HEK293 (cell line): ENCODE measurements at regions not wholly inside any gene's neighbourhood (a gene's known extent, or its start where the extent isn't known, plus 50 kb on each side); places are given as distances from the start of the nearest gene placed in this dataset.

Experiments used
- CTCF ChIA-PET: fragments of 350-600 bp; formaldehyde crosslinking; extraction: SDS; loops from one replicate; lab custom pipeline; 2021; ENCODE audit warnings: antibody characterized with exemption; lab: Yijun Ruan, JAX
- POLR2A ChIA-PET: fragments of 300-600 bp; formaldehyde crosslinking; extraction: SDS; loops from one replicate; lab custom pipeline; 2020; ENCODE audit warnings: antibody characterized with exemption, inconsistent platforms; lab: Yijun Ruan, JAX
- H3K27ac ChIP-seq: fragments of 200-500 bp; sonication (Bioruptor generic); 2 replicates; pipeline ENCODE4 v1.5.1; 2014; ENCODE audit warnings: low read depth, low read length, control low read depth, inconsistent platforms; ENCODE audit errors: extremely low read depth
- H3K36me3 ChIP-seq, 2 experiments: fragments of 200-500 bp in 1 of 2; sonication (Bioruptor generic) in 1 of 2; 1 replicate in 1 of 2; 2 replicates in 1 of 2; pipeline ENCODE4 v1.5.1; 2014 to 2017; ENCODE audit warnings: inconsistent platforms in 2 of 2, low read length in 2 of 2; ENCODE audit not compliant: control insufficient read depth in 2 of 2, insufficient read depth in 1 of 2
- H3K4me1 ChIP-seq: fragments of 200-500 bp; sonication (Bioruptor generic); 2 replicates; pipeline ENCODE4 v1.5.1; 2014; ENCODE audit warnings: mild to moderate bottlenecking, low read length, inconsistent platforms; ENCODE audit not compliant: control insufficient read depth, insufficient read depth
- H3K4me3 ChIP-seq: 2 replicates; pipeline ENCODE4 v1.5.1; 2011; ENCODE audit warnings: low read depth, mild to moderate bottlenecking, control low read depth, low read length, moderate library complexity
- H3K9me3 ChIP-seq: fragments of 200-500 bp; sonication (Bioruptor generic); 2 replicates; pipeline ENCODE4 v1.5.1; 2014; ENCODE audit warnings: low read depth, low read length, inconsistent platforms; ENCODE audit not compliant: control insufficient read depth, insufficient read depth
- EGR2 ChIP-seq: fragments of 450-650 bp; formaldehyde crosslinking; IDR thresholded peaks from 2 replicates; pipeline ENCODE4 v1.5.1; 2016; ENCODE audit warnings: low read depth, missing biosample characterization, missing genetic modification characterization
- KLF10 ChIP-seq: fragments of 450-650 bp; IDR thresholded peaks from 2 replicates; pipeline ENCODE4 v1.5.1; 2018; ENCODE audit warnings: missing biosample characterization, mild to moderate bottlenecking, missing genetic modification characterization
- KLF16 ChIP-seq: fragments of 450-650 bp; formaldehyde crosslinking; IDR thresholded peaks from 2 replicates; pipeline ENCODE4 v1.5.1; 2017; ENCODE audit warnings: missing biosample characterization, missing genetic modification characterization
- KLF8 ChIP-seq: fragments of 450-650 bp; formaldehyde crosslinking; IDR thresholded peaks from 2 replicates; pipeline ENCODE4 v1.5.1; 2016; ENCODE audit warnings: missing biosample characterization, missing genetic modification characterization
- MYNN ChIP-seq: fragments of 450-650 bp; formaldehyde crosslinking; IDR thresholded peaks from 2 replicates; pipeline ENCODE4 v1.5.1; 2016; ENCODE audit warnings: missing biosample characterization, missing genetic modification characterization, borderline replicate concordance
- PRDM10 ChIP-seq: fragments of 450-650 bp; formaldehyde crosslinking; IDR thresholded peaks from 2 replicates; pipeline ENCODE4 v1.5.1; 2016; ENCODE audit warnings: missing biosample characterization, missing genetic modification characterization
- SP7 ChIP-seq: fragments of 450-650 bp; formaldehyde crosslinking; IDR thresholded peaks from 2 replicates; pipeline ENCODE4 v1.5.1; 2016; ENCODE audit warnings: missing biosample characterization, missing genetic modification characterization
- TRIM28 ChIP-seq: IDR thresholded peaks from 2 replicates; pipeline ENCODE4 v1.6.1; 2011; ENCODE audit warnings: low read length, control low read depth, borderline replicate concordance
- ZEB2 ChIP-seq: fragments of 450-650 bp; formaldehyde crosslinking; IDR thresholded peaks from 2 replicates; pipeline ENCODE4 v1.5.1; 2016; ENCODE audit warnings: missing biosample characterization, missing genetic modification characterization
- ZFHX2 ChIP-seq: fragments of 450-650 bp; formaldehyde crosslinking; conservative IDR thresholded peaks from 2 replicates; pipeline ENCODE4 v1.5.1; 2016; ENCODE audit warnings: missing biosample characterization, missing genetic modification characterization
- ZNF140 ChIP-seq: fragments of 450-650 bp; formaldehyde crosslinking; IDR thresholded peaks from 2 replicates; pipeline ENCODE4 v1.5.1; 2016; ENCODE audit warnings: missing biosample characterization, missing genetic modification characterization
- ZNF202 ChIP-seq: fragments of 450-650 bp; formaldehyde crosslinking; IDR thresholded peaks from 2 replicates; pipeline ENCODE4 v1.5.1; 2016; ENCODE audit warnings: missing biosample characterization, missing genetic modification characterization, borderline replicate concordance
- ZNF221 ChIP-seq: fragments of 450-650 bp; formaldehyde crosslinking; IDR thresholded peaks from 2 replicates; pipeline ENCODE4 v1.5.1; 2017; ENCODE audit warnings: missing biosample characterization, missing genetic modification characterization, borderline replicate concordance
- ZNF223 ChIP-seq: fragments of 450-650 bp; formaldehyde crosslinking; IDR thresholded peaks from 2 replicates; pipeline ENCODE4 v1.5.1; 2016; ENCODE audit warnings: missing biosample characterization, missing genetic modification characterization
- ZNF23 ChIP-seq: fragments of 450-650 bp; formaldehyde crosslinking; IDR thresholded peaks from 2 replicates; pipeline ENCODE4 v1.5.1; 2016; ENCODE audit warnings: missing biosample characterization, missing genetic modification characterization, borderline replicate concordance
- ZNF24 ChIP-seq: fragments of 450-650 bp; formaldehyde crosslinking; IDR thresholded peaks from 2 replicates; pipeline ENCODE4 v1.5.1; 2016; ENCODE audit warnings: missing biosample characterization, missing genetic modification characterization
- ZNF302 ChIP-seq: fragments of 450-650 bp; formaldehyde crosslinking; IDR thresholded peaks from 2 replicates; pipeline ENCODE4 v1.5.1; 2016; ENCODE audit warnings: missing biosample characterization, missing genetic modification characterization, low read depth
- ZNF37A ChIP-seq: fragments of 450-650 bp; IDR thresholded peaks from 2 replicates; pipeline ENCODE4 v1.5.1; 2018; ENCODE audit warnings: missing biosample characterization, missing genetic modification characterization
- ZNF513 ChIP-seq: fragments of 450-650 bp; IDR thresholded peaks from 2 replicates; pipeline ENCODE4 v1.5.1; 2018; ENCODE audit warnings: missing biosample characterization, missing genetic modification characterization
- ZNF561 ChIP-seq: fragments of 450-650 bp; IDR thresholded peaks from 2 replicates; pipeline ENCODE4 v1.5.1; 2018; ENCODE audit warnings: missing biosample characterization, missing genetic modification characterization, borderline replicate concordance
- ZNF585B ChIP-seq: fragments of 450-650 bp; formaldehyde crosslinking; IDR thresholded peaks from 2 replicates; pipeline ENCODE4 v1.5.1; 2016; ENCODE audit warnings: missing biosample characterization, missing genetic modification characterization
- ZNF600 ChIP-seq: fragments of 450-650 bp; formaldehyde crosslinking; IDR thresholded peaks from 2 replicates; pipeline ENCODE4 v1.5.1; 2016; ENCODE audit warnings: missing biosample characterization, missing genetic modification characterization
- ZNF660 ChIP-seq: fragments of 450-650 bp; IDR thresholded peaks from 2 replicates; pipeline ENCODE4 v1.5.1; 2018; ENCODE audit warnings: missing biosample characterization, mild to moderate bottlenecking, missing genetic modification characterization
- ZNF670 ChIP-seq: fragments of 450-650 bp; formaldehyde crosslinking; IDR thresholded peaks from 2 replicates; pipeline ENCODE4 v1.5.1; 2016; ENCODE audit warnings: missing biosample characterization, missing genetic modification characterization, low read depth

GRCh38 chr6:56841751-56842150, 113.2 kb upstream of the BEND6 start:
- CTCF ChIA-PET = interaction anchor here (0.6 to 2.8 kb wide), 11 partner anchors 10 to 423 kb away, joined by 3 to 25 read pairs (median 4); no protein-coding TSS in a partner anchor

GRCh38 chr6:56841381-56841749, 113.5 kb upstream of the BEND6 start:
- ChIA-PET POLR2A (no interaction called here), CTCF (interaction anchor here (0.6 to 2.8 kb wide), 11 partner anchors 11 to 1203 kb away, joined by 3 to 25 read pairs (median 4); no protein-coding TSS in a partner anchor)
- H3K4me3 ChIP-seq = peak overlapping the region; percentile 74

More at GRCh38 chr6:56841751-56842150, 113.2 kb upstream of the BEND6 start:
- Histone ChIP-seq H3K27ac (no peak overlapping the region), H3K4me1 (peaks cover 19% of the 10 kb centered on the region), H3K9me3 (no peaks in the 10 kb centered on the region), H3K36me3 (no peaks in the 10 kb centered on the region), H3K4me3 (peak overlapping the region; percentile 74)
- TF ChIP-seq ZFHX2 (tag by site-specific recombination) (0 out of 2 replicates have a peak, but pooled peaks have one; percentile 21), KLF8 (tag by site-specific recombination) (no peak), MYNN (tag by site-specific recombination) (0 out of 2 replicates have a peak, but pooled peaks have one; percentile 60)
- POLR2A ChIA-PET = interaction anchor here (1.4 kb wide), 1 partner anchor 33 kb away, joined by 3 read pairs; no protein-coding TSS in a partner anchor

GRCh38 chr6:56840467-56841380, 114.2 kb upstream of the BEND6 start:
- ChIA-PET CTCF (interaction anchor here (0.5 to 2.8 kb wide), 17 partner anchors 11 to 1202 kb away, joined by 3 to 25 read pairs (median 4); no protein-coding TSS in a partner anchor), POLR2A (no interaction called here)
- Histone ChIP-seq H3K4me1 (peaks cover 19% of the 10 kb centered on the region), H3K9me3 (no peaks in the 10 kb centered on the region), H3K27ac (no peak overlapping the region), H3K36me3 (no peaks in the 10 kb centered on the region), H3K4me3 (peak overlapping the region; percentile 74)
- TF ChIP-seq PRDM10 (peak; percentile 68), ZNF140 (tag by site-specific recombination) (no peak), KLF16 (tag by site-specific recombination) (no peak), ZEB2 (peak; percentile 91), ZNF670 (tag by site-specific recombination) (no peak), ZNF561 (tag by site-specific recombination) (no peak), KLF8 (tag by site-specific recombination) (peak; percentile 37; the same call in 1 of the 2 replicates), ZNF24 (tag by site-specific recombination) (0 out of 2 replicates have a peak, but pooled peaks have one; percentile 29), EGR2 (no peak), ZNF513 (tag by site-specific recombination) (no peak), ZNF223 (tag by site-specific recombination) (no peak), ZNF302 (tag by site-specific recombination) (no peak), ZNF585B (tag by site-specific recombination) (no peak), ZNF660 (tag by site-specific recombination) (peak; percentile 86), TRIM28 (peak; percentile 50; the same call in 1 of the 2 replicates), ZNF221 (tag by site-specific recombination) (no peak), SP7 (tag by site-specific recombination) (peak; percentile 82), ZNF23 (tag by site-specific recombination) (no peak), ZNF202 (tag by site-specific recombination) (no peak), ZNF600 (tag by site-specific recombination) (peak; percentile 56; the same call in 1 of the 2 replicates), KLF10 (tag by site-specific recombination) (peak; percentile 39; the same call in 1 of the 2 replicates)

More at GRCh38 chr6:56841381-56841749, 113.5 kb upstream of the BEND6 start:
- Histone ChIP-seq H3K9me3 (no peaks in the 10 kb centered on the region), H3K36me3 (no peaks in the 10 kb centered on the region), H3K27ac (no peak overlapping the region), H3K4me1 (peaks cover 19% of the 10 kb centered on the region)
- TF ChIP-seq ZNF24 (tag by site-specific recombination) (0 out of 2 replicates have a peak, but pooled peaks have one; percentile 7), ZNF37A (tag by site-specific recombination) (no peak)
- TF ChIP-seq, all 188 proteins: peak for 1
